IPS-NIHi11 (cell line): ENCODE measurements at regions not wholly inside any gene's neighbourhood (a gene's known extent, or its start where the extent isn't known, plus 50 kb on each side); places are given as distances from the start of the nearest gene placed in this dataset.
"Not testable (repeated sequence)": the region's sequence is repeated elsewhere in the genome, so short reads cannot be mapped to it uniquely, and the experiment has no call there.

Experiments used
- DNase-seq: peaks from one replicate; pipeline ENCODE4 v3.0.0; 2012; ENCODE audit warnings: mixed read lengths, low spot score

GRCh38 chr10:2099321-2099720, 362.0 kb upstream of the ADARB2 start:
- DNase-seq = no peak

- DNase-seq = no peak
Observed at GRCh38 chr10:2097937-2098336, 360.6 kb upstream of the ADARB2 start.

- no peak for DNase-seq
Observed at GRCh38 chr10:2094171-2094570, 356.8 kb upstream of the ADARB2 start.

- DNase-seq = no peak
Observed at GRCh38 chr10:2083591-2083990, 346.3 kb upstream of the ADARB2 start.

- peak; percentile 60 for DNase-seq
Observed at GRCh38 chr10:2081501-2081900, 344.2 kb upstream of the ADARB2 start.

GRCh38 chr10:2079603-2080078, 342.3 kb upstream of the ADARB2 start:
- DNase-seq = no peak

- no peak for DNase-seq
Observed at GRCh38 chr10:2077231-2077630, 339.9 kb upstream of the ADARB2 start.

- no peak for DNase-seq
Observed at GRCh38 chr10:2076528-2076927, 339.2 kb upstream of the ADARB2 start.

- DNase-seq = no peak
Observed at GRCh38 chr10:2067015-2067414, 329.7 kb upstream of the ADARB2 start.

- no peak for DNase-seq
Observed at GRCh38 chr10:2054728-2055127, 317.4 kb upstream of the ADARB2 start.

GRCh38 chr10:2053805-2054204, 316.5 kb upstream of the ADARB2 start:
- DNase-seq = no peak

GRCh38 chr10:2051108-2051507, 313.8 kb upstream of the ADARB2 start:
- DNase-seq = no peak

GRCh38 chr10:2049560-2049959, 312.2 kb upstream of the ADARB2 start:
- DNase-seq = no peak

GRCh38 chr10:2048337-2048973, 311.1 kb upstream of the ADARB2 start:
- DNase-seq = no peak

GRCh38 chr10:2047679-2048078, 310.4 kb upstream of the ADARB2 start:
- DNase-seq = no peak

- no peak for DNase-seq
Observed at GRCh38 chr10:2043379-2043778, 306.1 kb upstream of the ADARB2 start.

GRCh38 chr10:2038036-2038435, 300.7 kb upstream of the ADARB2 start:
- DNase-seq = no peak

GRCh38 chr10:2037246-2037645, 299.9 kb upstream of the ADARB2 start:
- no peak for DNase-seq

- no peak for DNase-seq
Observed at GRCh38 chr10:2036209-2036608, 298.9 kb upstream of the ADARB2 start.

- DNase-seq = no peak
Observed at GRCh38 chr10:2030046-2030445, 292.7 kb upstream of the ADARB2 start.

GRCh38 chr10:2026936-2027335, 289.6 kb upstream of the ADARB2 start:
- no peak for DNase-seq

GRCh38 chr10:2024750-2025149, 287.4 kb upstream of the ADARB2 start:
- DNase-seq = not testable (repeated sequence)

GRCh38 chr10:2023687-2024086, 286.4 kb upstream of the ADARB2 start:
- no peak for DNase-seq

- DNase-seq = no peak
Observed at GRCh38 chr10:2022401-2022800, 285.1 kb upstream of the ADARB2 start.
